SK-N-SH (cell line): ENCODE measurements at regions not wholly inside any gene's neighbourhood (a gene's known extent, or its start where the extent isn't known, plus 50 kb on each side); places are given as distances from the start of the nearest gene placed in this dataset.

Experiments
- CTCF ChIA-PET: fragments of 300-600, 350-600 bp; formaldehyde crosslinking; extraction: SDS; loops from one replicate; lab custom pipeline; 2021; lab: Yijun Ruan, JAX
- POLR2A ChIA-PET: fragments of 350-600 bp; sonication (Branson Sonifier 250); formaldehyde crosslinking; extraction: SDS; loops from one replicate; lab custom pipeline; 2020; ENCODE audit warnings: antibody characterized with exemption, inconsistent platforms; lab: Yijun Ruan, JAX
- DNase-seq: peaks from one replicate; pipeline ENCODE4 v3.0.0; 2012
- H2AFZ ChIP-seq: fragments of 200-600 bp; sonication (generic); 2 replicates; pipeline ENCODE4 v1.8.1; 2016; ENCODE audit warnings: antibody characterized with exemption, mild to moderate bottlenecking, low read depth
- H3F3A ChIP-seq: fragments of 200-600 bp; sonication (generic); replicated peaks from 2 replicates; pipeline ENCODE3; 2016; ENCODE audit warnings: antibody characterized with exemption, mild to moderate bottlenecking; ENCODE audit not compliant: insufficient read depth
- H3K27ac ChIP-seq, 2 experiments: fragments of 200-500 bp in 1 of 2; fragments of 200-600 bp in 1 of 2; sonication (Bioruptor generic) in 1 of 2; sonication (generic), shearing (Covaris generic) in 1 of 2; 2 replicates each; pipeline versions ENCODE4 v1.5.1 to v1.6.1; 2014 to 2016; ENCODE audit warnings: low read depth in 2 of 2, inconsistent platforms in 1 of 2, low read length in 1 of 2, mild to moderate bottlenecking in 1 of 2, mixed read lengths in 1 of 2
- H3K27me3 ChIP-seq: fragments of 200-600 bp; sonication (generic), shearing (Covaris generic); 2 replicates; pipeline ENCODE4 v1.6.1; 2016; ENCODE audit warnings: mixed run types; ENCODE audit not compliant: insufficient read depth
- H3K36me3 ChIP-seq, 2 experiments: fragments of 200-500 bp in 1 of 2; fragments of 200-600 bp in 1 of 2; sonication (Bioruptor generic) in 1 of 2; sonication (generic) in 1 of 2; replicated peaks in 1 of 2; 2 replicates each; pipeline versions ENCODE3 to v1.5.1; 2014 to 2016; ENCODE audit warnings: low read length in 1 of 2, mild to moderate bottlenecking in 1 of 2; ENCODE audit not compliant: insufficient read depth in 2 of 2, control insufficient read depth in 1 of 2
- H3K4me1 ChIP-seq, 2 experiments: fragments of 200-500 bp in 1 of 2; fragments of 200-600 bp in 1 of 2; sonication (Bioruptor generic) in 1 of 2; sonication (generic), shearing (Covaris generic) in 1 of 2; 2 replicates each; pipeline versions ENCODE4 v1.5.1 to v1.6.1; 2014 to 2016; ENCODE audit warnings: low read depth in 1 of 2, low read length in 1 of 2, mixed run types in 1 of 2; ENCODE audit not compliant: insufficient read depth in 2 of 2, control insufficient read depth in 1 of 2
- H3K4me2 ChIP-seq: fragments of 200-600 bp; sonication (generic), shearing (Covaris generic); 2 replicates; pipeline ENCODE4 v1.6.1; 2017; ENCODE audit warnings: mixed run types
- H3K4me3 ChIP-seq, 2 experiments: fragments of 200-500 bp in 1 of 2; fragments of 200-600 bp in 1 of 2; sonication (Bioruptor generic) in 1 of 2; sonication (generic), shearing (Covaris generic) in 1 of 2; 2 replicates each; pipeline versions ENCODE4 v1.5.1 to v1.8.1; 2014 to 2016; ENCODE audit warnings: low read depth in 2 of 2, inconsistent platforms in 1 of 2, low read length in 1 of 2, mild to moderate bottlenecking in 1 of 2, mixed read lengths in 1 of 2, moderate library complexity in 1 of 2
- H3K79me2 ChIP-seq: fragments of 200-600 bp; sonication (generic); 2 replicates; pipeline ENCODE4 v1.8.1; 2017; ENCODE audit warnings: mild to moderate bottlenecking; ENCODE audit not compliant: insufficient read depth
- H3K9ac ChIP-seq: fragments of 200-600 bp; sonication (generic); 2 replicates; pipeline ENCODE4 v1.6.1; 2017; ENCODE audit warnings: mixed run types
- H3K9me2 ChIP-seq: fragments of 200-600 bp; sonication (generic); 2 replicates; pipeline ENCODE4 v1.6.1; 2017; ENCODE audit warnings: mixed run types
- H3K9me3 ChIP-seq: fragments of 200-600 bp; sonication (generic); 2 replicates; pipeline ENCODE4 v1.6.1; 2017; ENCODE audit warnings: mixed run types, mild to moderate bottlenecking, moderate library complexity
- H4K20me1 ChIP-seq: fragments of 200-600 bp; sonication (generic); 2 replicates; pipeline ENCODE4 v1.6.1; 2017; ENCODE audit warnings: mild to moderate bottlenecking, mixed run types; ENCODE audit not compliant: insufficient read depth
- ELF1 ChIP-seq: IDR thresholded peaks from 2 replicates; pipeline ENCODE4 v1.4.0; 2012
- FOSL2 ChIP-seq: IDR thresholded peaks from 2 replicates; pipeline ENCODE4 v1.4.0; 2012; ENCODE audit warnings: low read depth, mild to moderate bottlenecking, moderate library complexity, borderline replicate concordance
- FOXM1 ChIP-seq: IDR thresholded peaks from 2 replicates; pipeline ENCODE4 v1.4.0; 2012; ENCODE audit warnings: low read depth, mild to moderate bottlenecking
- MAX ChIP-seq: IDR thresholded peaks from 2 replicates; pipeline ENCODE4 v1.4.0; 2012; ENCODE audit warnings: low read depth
- MEF2A ChIP-seq: IDR thresholded peaks from 2 replicates; pipeline ENCODE4 v1.4.0; 2012; ENCODE audit warnings: low read depth, borderline replicate concordance
- MXI1 ChIP-seq: IDR thresholded peaks from 2 replicates; pipeline ENCODE4 v1.6.1; 2012; ENCODE audit warnings: mild to moderate bottlenecking, low read depth, low read length, improper control_type of control experiment
- NFIC ChIP-seq: IDR thresholded peaks from 2 replicates; pipeline ENCODE4 v1.4.0; 2012; ENCODE audit warnings: borderline replicate concordance
- NRF1 ChIP-seq: IDR thresholded peaks from 2 replicates; pipeline ENCODE4 v1.6.1; 2012; ENCODE audit warnings: low read depth, mild to moderate bottlenecking, low read length
- POLR2AphosphoS5 ChIP-seq: IDR thresholded peaks from 2 replicates; pipeline ENCODE4 v1.6.1; 2012; ENCODE audit warnings: low read depth, low read length
- RAD21 ChIP-seq: IDR thresholded peaks from 2 replicates; pipeline ENCODE4 v1.6.1; 2012; ENCODE audit warnings: mild to moderate bottlenecking, low read length
- RCOR1 ChIP-seq: fragments of 150-350 bp; IDR thresholded peaks from 2 replicates; pipeline ENCODE4 v1.6.1; 2017; ENCODE audit warnings: antibody characterized with exemption, low read length
- RXRA ChIP-seq: IDR thresholded peaks from 2 replicates; pipeline ENCODE4 v1.4.0; 2012; ENCODE audit warnings: low read depth, mild to moderate bottlenecking, borderline replicate concordance
- SIN3A ChIP-seq: IDR thresholded peaks from 2 replicates; pipeline ENCODE4 v1.6.1; 2012; ENCODE audit warnings: low read depth, mild to moderate bottlenecking, low read length, moderate library complexity, borderline replicate concordance
- SMC3 ChIP-seq: IDR thresholded peaks from 2 replicates; pipeline ENCODE4 v1.6.1; 2012; ENCODE audit warnings: low read depth, low read length, improper control_type of control experiment
- TAF1 ChIP-seq: IDR thresholded peaks from 2 replicates; pipeline ENCODE4 v1.6.1; 2012; ENCODE audit warnings: low read depth, mild to moderate bottlenecking, low read length, moderate library complexity, borderline replicate concordance
- TCF12 ChIP-seq: IDR thresholded peaks from 2 replicates; pipeline ENCODE4 v1.4.0; 2012
- USF1 ChIP-seq: IDR thresholded peaks from 2 replicates; pipeline ENCODE4 v1.4.0; 2012; ENCODE audit warnings: low read depth, borderline replicate concordance
- YY1 ChIP-seq: IDR thresholded peaks from 2 replicates; pipeline ENCODE4 v1.4.0; 2012; ENCODE audit warnings: low read depth, mild to moderate bottlenecking
- ZBTB33 ChIP-seq: IDR thresholded peaks from 2 replicates; pipeline ENCODE4 v1.4.0; 2012; ENCODE audit warnings: low read depth, borderline replicate concordance
- WGBS: methylation state at CpG from one replicate; pipeline ENCODE4 v1.1.6; 2017; ENCODE audit warnings: low lambda C conversion rate; 5-methylcytosine and 5-hydroxymethylcytosine counted together

- TF ChIP-seq ZBTB33, result no peak
These were observed 59.3 kb upstream of the RNU6ATAC start (continued) for GRCh38 chr9:134223591-134224122.

GRCh38 chr9:134224127-134224526 is 59.8 kb upstream of the RNU6ATAC start:
- H3F3A ChIP-seq, result no peaks in the 10 kb centered on the region
- ChIA-PET CTCF (no interaction called here), POLR2A (interaction anchor here (1.3 kb wide), 1 partner anchor 70 kb away, joined by 3 read pairs; no protein-coding TSS in a partner anchor)
- no peaks in the 10 kb centered on the region for H3K79me2 ChIP-seq
- no peaks in the 10 kb centered on the region for H3K9me3 ChIP-seq
- 59% methylated on average over 9 of the region's 9 CpGs for WGBS
- H3K27ac ChIP-seq, result no peak overlapping the region
- H3K27me3 ChIP-seq, result 0 out of 2 replicates have a peak, but pooled peaks cover 11% of the 10 kb centered on the region
- H4K20me1 ChIP-seq, result no peaks in the 10 kb centered on the region
- H3K4me3 ChIP-seq, result no peak overlapping the region
- no peaks in the 10 kb centered on the region for H3K9me2 ChIP-seq
- peaks cover 0 to 3% of the 10 kb centered on the region in 2 experiments; a peak in 1 of 4 replicates for H3K4me1 ChIP-seq
- no peak overlapping the region for H3K4me2 ChIP-seq
- DNase-seq, result no peak
- TF ChIP-seq FOSL2 (no peak), NRF1 (no peak), RXRA (no peak), NFIC (no peak), MXI1 (no peak), FOXM1 (no peak), RCOR1 (no peak), POLR2AphosphoS5 (no peak), MAX (no peak), MEF2A (no peak), SIN3A (no peak), TAF1 (no peak), YY1 (no peak), SMC3 (no peak), TCF12 (no peak), RAD21 (no peak), ELF1 (no peak), USF1 (no peak)
- H3K36me3 ChIP-seq, result no peaks in the 10 kb centered on the region
- no peak overlapping the region for H3K9ac ChIP-seq
- no peak overlapping the region for H2AFZ ChIP-seq
